Panc1 (cell line): ENCODE measurements at regions not wholly inside any gene's neighbourhood (a gene's known extent, or its start where the extent isn't known, plus 50 kb on each side); places are given as distances from the start of the nearest gene placed in this dataset.

ENCODE experiments used
- POLR2AphosphoS5 ChIP-seq: IDR thresholded peaks from 2 replicates; pipeline ENCODE4 v1.6.1; 2012; ENCODE audit warnings: mild to moderate bottlenecking, low read depth, low read length, moderate library complexity
- TF ChIP-seq, protein P1 (sequence below): fragments of 450-650 bp; IDR thresholded peaks from 2 replicates; pipeline ENCODE4 v1.5.1; 2017; ENCODE audit warnings: mild to moderate bottlenecking

GRCh38 chr2:212938144-212938793, 213.1 kb downstream of the IKZF2 start:
- TF ChIP-seq, protein P1, sequence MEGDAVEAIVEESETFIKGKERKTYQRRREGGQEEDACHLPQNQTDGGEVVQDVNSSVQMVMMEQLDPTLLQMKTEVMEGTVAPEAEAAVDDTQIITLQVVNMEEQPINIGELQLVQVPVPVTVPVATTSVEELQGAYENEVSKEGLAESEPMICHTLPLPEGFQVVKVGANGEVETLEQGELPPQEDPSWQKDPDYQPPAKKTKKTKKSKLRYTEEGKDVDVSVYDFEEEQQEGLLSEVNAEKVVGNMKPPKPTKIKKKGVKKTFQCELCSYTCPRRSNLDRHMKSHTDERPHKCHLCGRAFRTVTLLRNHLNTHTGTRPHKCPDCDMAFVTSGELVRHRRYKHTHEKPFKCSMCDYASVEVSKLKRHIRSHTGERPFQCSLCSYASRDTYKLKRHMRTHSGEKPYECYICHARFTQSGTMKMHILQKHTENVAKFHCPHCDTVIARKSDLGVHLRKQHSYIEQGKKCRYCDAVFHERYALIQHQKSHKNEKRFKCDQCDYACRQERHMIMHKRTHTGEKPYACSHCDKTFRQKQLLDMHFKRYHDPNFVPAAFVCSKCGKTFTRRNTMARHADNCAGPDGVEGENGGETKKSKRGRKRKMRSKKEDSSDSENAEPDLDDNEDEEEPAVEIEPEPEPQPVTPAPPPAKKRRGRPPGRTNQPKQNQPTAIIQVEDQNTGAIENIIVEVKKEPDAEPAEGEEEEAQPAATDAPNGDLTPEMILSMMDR = no peak
- TF ChIP-seq POLR2AphosphoS5 = no peak
